ENCODE measurements at regions not wholly inside any gene's neighbourhood (a gene's known extent, or its start where the extent isn't known, plus 50 kb on each side); places are given as distances from the start of the nearest gene placed in this dataset.

GRCh38 chr6:22357724-22358189 is 60.9 kb upstream of the PRL start:
- no peak overlapping the region for H3K27ac ChIP-seq
- H3K4me1 ChIP-seq (ENCODE audit: control insufficient read depth in 1 of 2, insufficient read depth in 1 of 2, low read depth in 1 of 2, low read length in 1 of 2): no peaks in the 10 kb centered on the region
- H3K36me3 ChIP-seq: no peaks in the 10 kb centered on the region
- TF ChIP-seq CTCF (IDR thresholded peaks at IDR 0.05): no peak
- no peaks in the 10 kb centered on the region for H3K27me3 ChIP-seq
- H3K4me3 ChIP-seq (ENCODE audit: low read depth in 1 of 2, low read length in 1 of 2): no peak overlapping the region
- no peaks in the 10 kb centered on the region for H3K9me3 ChIP-seq

- H3K27ac ChIP-seq: no peak overlapping the region
- H3K27me3 ChIP-seq: peaks cover 12% of the 10 kb centered on the region
- no peaks in the 10 kb centered on the region for H3K9me3 ChIP-seq
- H3K36me3 ChIP-seq: no peaks in the 10 kb centered on the region
- H3K4me3 ChIP-seq (ENCODE audit: low read depth in 1 of 2, low read length in 1 of 2): no peak overlapping the region
- peaks cover 8 to 10% of the 10 kb centered on the region in 2 experiments for H3K4me1 ChIP-seq (ENCODE audit: control insufficient read depth in 1 of 2, insufficient read depth in 1 of 2, low read depth in 1 of 2, low read length in 1 of 2)
- TF ChIP-seq CTCF (IDR thresholded peaks at IDR 0.05): no peak
These were observed 64.7 kb upstream of the PRL start for GRCh38 chr6:22361576-22361975.

GRCh38 chr6:22362361-22362760 is 65.5 kb upstream of the PRL start:
- TF ChIP-seq CTCF (IDR thresholded peaks at IDR 0.05): no peak
- H3K4me1 ChIP-seq (ENCODE audit: control insufficient read depth in 1 of 2, insufficient read depth in 1 of 2, low read depth in 1 of 2, low read length in 1 of 2): peaks cover 13 to 14% of the 10 kb centered on the region in 2 experiments
- no peaks in the 10 kb centered on the region for H3K36me3 ChIP-seq
- peaks cover 12% of the 10 kb centered on the region for H3K27me3 ChIP-seq
- no peak overlapping the region for H3K4me3 ChIP-seq (ENCODE audit: low read depth in 1 of 2, low read length in 1 of 2)
- no peak overlapping the region for H3K27ac ChIP-seq
- H3K9me3 ChIP-seq: no peaks in the 10 kb centered on the region

GRCh38 chr6:22363166-22363713 is 66.4 kb upstream of the PRL start:
- no peak for TF ChIP-seq CTCF (IDR thresholded peaks at IDR 0.05)
- H3K27ac ChIP-seq: no peak overlapping the region
- no peaks in the 10 kb centered on the region for H3K9me3 ChIP-seq
- H3K4me1 ChIP-seq (ENCODE audit: control insufficient read depth in 1 of 2, insufficient read depth in 1 of 2, low read depth in 1 of 2, low read length in 1 of 2): peaks cover 13 to 14% of the 10 kb centered on the region in 2 experiments
- no peak overlapping the region for H3K4me3 ChIP-seq (ENCODE audit: low read depth in 1 of 2, low read length in 1 of 2)
- H3K27me3 ChIP-seq: peaks cover 12% of the 10 kb centered on the region
- no peaks in the 10 kb centered on the region for H3K36me3 ChIP-seq

GRCh38 chr6:22363714-22364239 is 66.9 kb upstream of the PRL start:
- Histone ChIP-seq H3K27ac (no peak overlapping the region), H3K4me1 (ENCODE audit: control insufficient read depth in 1 of 2, insufficient read depth in 1 of 2, low read depth in 1 of 2, low read length in 1 of 2) (peaks cover 13 to 14% of the 10 kb centered on the region in 2 experiments), H3K27me3 (peaks cover 12% of the 10 kb centered on the region), H3K4me3 (ENCODE audit: low read depth in 1 of 2, low read length in 1 of 2) (no peak overlapping the region), H3K9me3 (no peaks in the 10 kb centered on the region), H3K36me3 (no peaks in the 10 kb centered on the region)
- TF ChIP-seq CTCF (IDR thresholded peaks at IDR 0.05): no peak
